ENCODE measurements at regions not wholly inside any gene's neighbourhood (a gene's known extent, or its start where the extent isn't known, plus 50 kb on each side); places are given as distances from the start of the nearest gene placed in this dataset.

DNA sequence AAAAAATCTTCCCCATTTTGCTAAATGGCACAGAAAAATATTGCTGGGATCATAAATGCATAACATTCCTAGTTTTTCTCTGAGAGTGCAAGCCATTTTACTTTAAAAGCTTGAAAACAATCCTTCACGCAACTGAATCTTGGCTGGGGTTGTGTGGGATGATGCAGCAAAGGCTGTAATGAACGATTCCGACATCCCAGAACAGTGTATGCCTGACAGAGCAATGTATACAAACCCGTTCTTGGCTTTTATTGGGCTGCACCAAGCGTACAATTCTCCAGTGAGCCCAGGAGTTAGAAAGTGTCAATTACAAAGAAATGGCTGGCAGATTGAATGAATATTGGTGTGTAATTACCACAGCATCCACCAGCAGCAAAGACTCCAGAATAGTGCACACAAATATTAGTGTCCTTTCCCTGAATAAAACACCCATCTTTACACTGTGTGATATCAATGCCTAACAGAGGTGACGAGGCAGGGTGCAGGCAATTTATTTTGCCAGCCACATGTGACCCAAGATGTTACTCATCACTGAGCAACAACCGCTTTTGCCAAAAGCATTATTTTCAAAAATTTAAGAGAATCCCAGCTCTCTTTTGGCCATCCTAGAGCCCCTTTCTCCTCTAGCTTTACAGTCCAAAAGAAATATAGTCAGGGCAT lies 578.6 kb upstream of the CHAC2 start:
- Histone ChIP-seq H3K4me1 (ENCODE audit: low read length) (no peaks in the 10 kb centered on the region), H4K20me1 (ENCODE audit: insufficient read depth, low read length) (no peaks in the 10 kb centered on the region), H3K27me3 (replicated peaks; ENCODE audit: insufficient read depth, low read length) (no peaks in the 10 kb centered on the region), H3K27ac (ENCODE audit: low read length) (no peak overlapping the region), H3K4me2 (ENCODE audit: low read depth, low read length) (no peak overlapping the region), H2AFZ (ENCODE audit: low read length) (no peak overlapping the region), H3K9me3 (replicated peaks; ENCODE audit: insufficient read depth, low read length) (no peaks in the 10 kb centered on the region), H3F3A (ENCODE audit: insufficient read depth, low read length) (no peaks in the 10 kb centered on the region), H3K9ac (ENCODE audit: low read length) (no peak overlapping the region), H3K36me3 (replicated peaks; ENCODE audit: insufficient read depth, low read length) (no peaks in the 10 kb centered on the region), H3K4me3 (ENCODE audit: low read length) (no peak overlapping the region), H3K79me2 (ENCODE audit: low read length) (no peaks in the 10 kb centered on the region), H3K9me2 (replicated peaks; ENCODE audit: insufficient read depth, low read length) (no peaks in the 10 kb centered on the region)
- TF ChIP-seq EZH2 (optimal IDR thresholded peaks at IDR 0.05; ENCODE audit: low read depth, low read length) = no peak
- TF ChIP-seq CTCF (IDR thresholded peaks at IDR 0.05; ENCODE audit: low read length) = no peak
- no peak for TF ChIP-seq EZH2phosphoT487 (IDR thresholded peaks at IDR 0.05; ENCODE audit: low read length)
- DNase-seq = no peak

DNA sequence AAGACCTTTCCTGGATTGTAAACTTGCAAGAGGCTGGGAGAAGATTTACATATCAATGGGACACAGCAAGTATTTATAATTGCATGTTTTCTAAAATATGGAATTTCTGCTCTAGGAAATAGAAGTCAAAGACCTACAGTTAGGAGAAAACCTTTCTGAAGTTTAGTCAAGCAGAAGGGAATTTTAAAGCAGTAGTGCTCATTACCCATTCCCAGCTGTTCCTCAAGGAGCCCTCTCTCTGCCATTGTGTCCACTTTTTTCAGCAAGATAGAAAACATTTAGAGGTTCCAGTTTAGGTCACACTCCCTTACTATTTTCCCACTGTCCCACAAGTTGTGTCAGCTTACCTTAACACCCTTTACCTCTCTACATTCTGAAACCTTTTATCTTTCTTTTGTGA lies 584.0 kb upstream of the CHAC2 start:
- TF ChIP-seq EZH2phosphoT487 (IDR thresholded peaks at IDR 0.05; ENCODE audit: low read length) = no peak
- TF ChIP-seq CTCF (IDR thresholded peaks at IDR 0.05; ENCODE audit: low read length) = no peak
- no peak for TF ChIP-seq EZH2 (optimal IDR thresholded peaks at IDR 0.05; ENCODE audit: low read depth, low read length)
- Histone ChIP-seq H3F3A (ENCODE audit: insufficient read depth, low read length) (no peaks in the 10 kb centered on the region), H3K27ac (ENCODE audit: low read length) (no peak overlapping the region), H3K9ac (ENCODE audit: low read length) (no peak overlapping the region), H3K4me3 (ENCODE audit: low read length) (no peak overlapping the region), H3K9me3 (replicated peaks; ENCODE audit: insufficient read depth, low read length) (no peaks in the 10 kb centered on the region), H3K36me3 (replicated peaks; ENCODE audit: insufficient read depth, low read length) (no peaks in the 10 kb centered on the region), H4K20me1 (ENCODE audit: insufficient read depth, low read length) (no peaks in the 10 kb centered on the region), H2AFZ (ENCODE audit: low read length) (no peak overlapping the region), H3K4me1 (ENCODE audit: low read length) (no peaks in the 10 kb centered on the region), H3K9me2 (replicated peaks; ENCODE audit: insufficient read depth, low read length) (no peaks in the 10 kb centered on the region), H3K4me2 (ENCODE audit: low read depth, low read length) (no peak overlapping the region), H3K79me2 (ENCODE audit: low read length) (no peaks in the 10 kb centered on the region), H3K27me3 (replicated peaks; ENCODE audit: insufficient read depth, low read length) (no peaks in the 10 kb centered on the region)
- no peak for DNase-seq

GRCh38 chr2:53182601-53183000 lies 585.0 kb upstream of the CHAC2 start:
- no peak overlapping the region for H3K4me3 ChIP-seq (ENCODE audit: low read length)
- H3K4me2 ChIP-seq (ENCODE audit: low read depth, low read length) = no peak overlapping the region
- H3K27ac ChIP-seq (ENCODE audit: low read length) = no peak overlapping the region
- no peaks in the 10 kb centered on the region for H3K79me2 ChIP-seq (ENCODE audit: low read length)
- no peaks in the 10 kb centered on the region for H3K27me3 ChIP-seq (replicated peaks; ENCODE audit: insufficient read depth, low read length)
- no peaks in the 10 kb centered on the region for H4K20me1 ChIP-seq (ENCODE audit: insufficient read depth, low read length)
- DNase-seq = no peak
- no peaks in the 10 kb centered on the region for H3K9me2 ChIP-seq (replicated peaks; ENCODE audit: insufficient read depth, low read length)
- H3K36me3 ChIP-seq (replicated peaks; ENCODE audit: insufficient read depth, low read length) = no peaks in the 10 kb centered on the region
- no peaks in the 10 kb centered on the region for H3F3A ChIP-seq (ENCODE audit: insufficient read depth, low read length)
- no peak overlapping the region for H3K9ac ChIP-seq (ENCODE audit: low read length)
- H3K4me1 ChIP-seq (ENCODE audit: low read length) = no peaks in the 10 kb centered on the region
- no peaks in the 10 kb centered on the region for H3K9me3 ChIP-seq (replicated peaks; ENCODE audit: insufficient read depth, low read length)
- no peak overlapping the region for H2AFZ ChIP-seq (ENCODE audit: low read length)
- TF ChIP-seq EZH2phosphoT487 (IDR thresholded peaks at IDR 0.05; ENCODE audit: low read length) = no peak
- TF ChIP-seq EZH2 (optimal IDR thresholded peaks at IDR 0.05; ENCODE audit: low read depth, low read length) = no peak
- TF ChIP-seq CTCF (IDR thresholded peaks at IDR 0.05; ENCODE audit: low read length) = no peak
